DMS53 treated with DMSO at 0.1 percent for 48 hours (cell line): ENCODE measurements at regions not wholly inside any gene's neighbourhood (a gene's known extent, or its start where the extent isn't known, plus 50 kb on each side); places are given as distances from the start of the nearest gene placed in this dataset.

Experiments
- DNase-seq: peaks from one replicate; lab custom pipeline; 2025; ENCODE audit not compliant: unreplicated experiment; lab: John Stamatoyannopoulos, UW

DNA sequence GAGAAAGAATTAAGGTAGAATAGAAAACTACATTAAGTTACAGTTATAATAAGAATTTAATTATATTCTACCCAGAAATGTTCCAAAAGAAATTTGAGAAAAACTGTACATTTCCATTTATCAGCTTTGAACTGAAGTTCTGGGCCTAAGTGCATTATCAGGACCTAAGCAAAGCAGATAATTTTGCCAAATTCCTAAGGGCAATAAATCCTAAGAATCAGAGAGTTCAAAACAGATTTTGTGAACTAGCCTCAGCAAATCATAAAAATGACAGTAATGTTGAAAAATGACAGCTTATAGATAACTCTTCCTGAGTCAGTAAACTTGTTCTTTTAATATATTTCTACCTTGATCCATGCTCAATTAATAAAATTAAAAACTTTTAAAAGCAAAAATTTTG, 662.1 kb upstream of the CDH9 start:
- DNase-seq: no peak

DNA sequence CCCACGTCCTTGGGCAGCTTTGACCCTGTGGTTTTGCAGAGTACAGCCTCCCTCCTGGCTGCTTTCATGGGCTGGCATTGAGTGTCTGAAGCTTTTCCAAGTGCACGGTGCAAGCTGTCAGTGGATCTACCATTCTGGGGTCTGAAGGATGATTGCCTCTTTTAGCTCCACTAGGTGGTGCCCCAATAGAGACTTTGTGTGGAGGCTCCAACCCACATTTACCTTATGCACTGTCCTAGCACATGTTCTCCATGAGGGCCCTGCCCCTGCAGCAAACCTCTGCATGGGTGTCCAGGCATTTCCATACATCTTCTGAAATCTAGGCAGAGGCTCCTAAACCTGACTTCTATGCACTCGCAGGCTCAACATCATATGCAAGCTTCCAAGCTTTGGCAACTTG, 644.2 kb upstream of the CDH9 start:
- peak; percentile 3 for DNase-seq

DNA sequence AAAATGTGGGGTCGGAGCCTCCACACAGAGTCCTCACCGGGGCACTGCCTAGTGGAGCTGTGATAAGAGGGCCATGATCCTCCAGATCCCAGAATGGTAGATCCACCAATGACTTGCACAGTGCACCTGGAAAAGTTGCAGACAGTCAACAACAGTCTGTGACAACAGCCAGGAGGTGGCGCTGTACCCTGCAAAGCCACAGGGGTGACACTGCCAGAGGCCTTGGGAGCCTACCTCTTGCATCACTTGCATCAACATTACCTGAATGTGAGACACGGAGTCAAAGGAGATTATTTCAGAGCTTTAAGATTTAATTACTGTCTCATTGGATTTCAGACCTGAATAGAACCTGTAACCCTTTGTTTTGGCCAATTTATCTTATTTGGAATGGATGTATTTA, 614.1 kb upstream of the CDH9 start:
- peak; percentile 22 for DNase-seq

DNA sequence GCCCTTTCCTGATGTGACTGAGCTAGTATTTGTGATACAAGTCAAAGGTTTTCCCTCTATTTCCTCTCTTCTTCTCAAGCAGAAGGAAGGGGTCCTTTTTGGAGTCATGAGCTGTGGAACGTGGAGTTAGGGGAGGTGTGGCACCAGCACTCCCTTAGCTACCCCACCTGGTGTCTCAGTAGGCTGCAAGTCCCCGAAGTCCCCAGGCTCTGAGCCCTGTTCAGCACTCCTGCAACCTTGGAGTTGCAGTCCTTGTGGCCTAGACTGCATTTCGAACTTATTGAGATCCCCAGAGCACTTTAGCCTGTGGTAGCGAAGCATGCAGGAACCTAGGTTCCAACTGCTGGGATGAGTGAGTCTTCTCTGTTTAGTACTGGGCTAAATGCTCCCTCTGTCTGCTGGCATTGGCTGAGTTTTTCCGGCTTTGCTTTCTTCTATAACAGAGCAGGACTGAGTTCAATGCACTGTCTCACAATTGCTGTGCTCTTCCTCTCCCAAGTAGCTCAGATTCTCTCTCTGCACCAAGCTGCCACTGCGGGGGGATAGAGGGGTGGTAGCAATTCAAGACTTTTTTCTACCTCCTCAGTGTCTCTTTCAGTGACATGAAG, 600.7 kb upstream of the CDH9 start:
- DNase-seq: no peak

DNA sequence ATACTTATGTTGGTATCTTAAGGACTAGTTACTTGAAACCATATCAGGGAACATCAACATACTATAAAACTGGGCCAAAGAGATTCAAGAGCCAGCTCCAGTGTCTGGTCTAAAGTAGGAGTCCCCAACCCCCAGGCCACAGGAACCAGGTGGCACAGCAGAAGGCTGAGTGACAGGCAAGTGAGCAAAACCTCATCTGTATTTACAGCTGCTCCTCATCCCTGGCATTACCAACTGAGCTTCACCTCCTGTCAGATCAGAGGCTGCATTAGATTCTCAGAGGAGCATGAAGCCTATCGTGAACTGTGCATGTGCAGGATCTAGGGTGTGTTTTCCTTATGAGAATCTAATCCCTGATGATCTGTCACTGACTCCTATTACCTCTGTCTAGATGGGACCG, 581.6 kb upstream of the CDH9 start:
- peak; percentile 65 for DNase-seq

DNA sequence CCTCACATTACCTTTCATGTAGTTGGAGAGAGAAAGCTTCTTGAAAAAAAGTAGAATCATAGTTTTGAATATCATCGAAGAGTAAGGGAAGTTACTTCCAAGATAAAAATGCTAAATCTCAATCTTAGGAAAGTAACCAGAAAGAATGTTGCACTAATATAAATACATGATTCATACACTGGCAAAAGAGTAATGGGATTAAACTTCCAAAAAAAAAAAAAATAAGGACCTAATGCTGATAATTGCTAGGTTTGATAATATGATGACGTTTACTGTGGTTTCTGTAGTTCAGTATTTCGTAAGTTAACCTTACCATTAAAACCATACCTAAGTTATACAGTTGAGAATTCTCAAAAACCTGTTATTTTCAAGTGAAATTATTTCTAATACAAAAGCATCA, 573.8 kb upstream of the CDH9 start:
- no peak for DNase-seq

DNA sequence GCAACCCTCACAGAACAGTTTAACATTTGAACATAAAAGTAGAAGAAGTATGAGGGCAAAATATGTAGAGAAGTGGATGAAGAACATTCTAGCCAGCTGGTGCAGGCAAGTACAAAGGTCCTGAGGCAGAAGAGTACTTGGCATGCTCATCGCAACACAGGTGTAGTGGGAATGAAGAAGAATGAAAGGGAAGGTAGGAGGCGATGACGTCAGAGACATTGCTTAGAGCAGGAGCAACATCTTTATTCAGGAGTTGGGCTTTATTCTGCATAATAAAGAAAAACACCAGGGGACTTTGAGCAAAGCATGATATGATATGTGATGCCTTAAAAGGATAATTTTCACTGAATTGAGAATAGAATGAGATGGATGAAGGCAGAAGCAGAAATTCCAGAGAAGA, 570.6 kb upstream of the CDH9 start:
- no peak for DNase-seq

DNA sequence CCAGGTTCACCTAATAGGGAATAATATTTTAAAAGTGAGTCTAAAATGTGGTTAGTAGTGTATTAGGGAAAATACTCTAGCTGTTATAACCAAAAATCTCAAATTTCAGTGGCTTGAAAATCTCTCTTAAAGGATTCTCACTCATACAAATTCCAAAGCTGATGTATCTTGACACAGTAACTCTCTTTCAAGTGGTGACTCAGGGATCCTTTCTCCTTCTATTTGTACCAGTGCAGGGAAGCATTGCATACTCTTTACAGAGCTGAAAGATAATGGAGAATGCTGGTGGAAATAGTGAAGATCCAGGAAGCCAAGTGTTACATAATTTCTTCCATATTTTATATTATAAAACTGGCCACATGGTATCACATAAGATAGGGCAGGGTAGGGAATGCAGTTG, 560.2 kb upstream of the CDH9 start:
- DNase-seq: peak; percentile 20

DNA sequence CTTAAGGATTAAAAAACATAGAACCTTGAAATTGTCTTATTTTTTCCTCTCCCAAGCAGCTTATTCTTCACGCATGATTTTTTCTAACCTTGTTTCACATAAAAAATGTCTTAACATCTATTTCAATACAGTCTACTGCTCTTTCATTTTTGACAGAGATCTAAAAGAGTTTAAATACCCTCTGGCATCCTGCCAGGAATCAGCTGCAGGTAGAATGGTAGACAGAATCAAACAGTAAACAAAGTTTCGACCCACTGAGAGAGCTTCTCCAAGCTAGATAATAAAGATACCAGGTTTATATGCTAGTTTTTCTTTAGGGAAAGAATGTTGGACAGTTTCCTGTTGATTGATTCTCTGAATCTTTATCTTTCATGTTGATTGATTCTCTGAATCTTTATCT, 555.8 kb upstream of the CDH9 start:
- no peak for DNase-seq

DNA sequence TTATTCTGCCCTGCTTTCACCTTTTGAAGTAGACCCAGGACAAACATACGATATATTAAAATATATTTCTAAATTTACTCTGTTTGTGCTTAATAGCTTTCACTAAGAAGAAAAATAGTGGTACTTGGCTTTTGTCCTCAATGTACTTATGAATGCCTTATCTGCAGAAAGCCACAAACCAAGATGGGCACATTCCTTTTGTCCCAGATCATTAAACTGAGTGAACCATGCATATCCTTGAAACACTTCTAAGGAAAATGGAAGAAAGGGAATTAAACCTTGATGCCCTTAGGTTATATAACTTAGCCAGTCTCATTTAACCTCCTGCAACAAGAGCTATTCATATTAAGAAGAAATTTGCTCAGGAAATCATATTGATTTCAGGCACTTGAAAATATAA, 553.8 kb upstream of the CDH9 start:
- DNase-seq: no peak

DNA sequence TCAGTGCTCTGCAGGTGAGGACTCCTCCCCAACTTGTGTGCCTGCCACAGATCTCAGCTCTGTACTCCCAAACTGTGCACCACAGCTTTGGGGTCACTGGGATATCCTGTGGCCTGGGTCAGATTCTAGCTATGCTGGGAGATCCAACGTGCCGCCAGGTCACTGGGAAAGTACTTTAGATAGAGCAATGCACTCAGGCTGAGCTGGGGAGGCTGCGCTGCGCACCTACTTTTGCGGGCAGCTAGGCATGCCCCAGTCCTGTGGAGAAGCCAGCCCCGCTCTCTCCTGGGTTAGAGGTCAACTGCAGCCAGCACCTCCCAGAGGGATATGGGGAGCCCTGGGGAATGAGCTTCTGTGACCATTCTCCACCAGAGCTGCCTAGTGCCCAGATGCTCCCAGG, 552.1 kb upstream of the CDH9 start:
- no peak for DNase-seq

DNA sequence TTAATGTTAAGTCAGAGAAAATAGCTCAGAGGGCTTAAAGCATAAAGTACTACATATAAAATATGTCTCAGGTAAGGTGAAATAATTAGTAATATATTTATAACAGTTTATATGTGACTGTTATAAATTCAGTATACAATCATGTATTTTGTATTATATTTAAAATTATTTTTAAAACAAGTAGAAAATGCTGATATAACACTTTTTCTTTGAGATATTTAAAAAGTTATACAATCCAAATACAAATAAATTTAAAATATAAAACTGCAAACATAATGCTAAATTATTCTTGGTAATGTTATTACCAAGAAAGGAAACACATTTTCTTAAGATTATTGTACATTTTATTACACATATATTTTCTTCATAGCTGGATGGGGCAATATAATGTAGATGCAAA, 539.9 kb upstream of the CDH9 start:
- DNase-seq: no peak

DNA sequence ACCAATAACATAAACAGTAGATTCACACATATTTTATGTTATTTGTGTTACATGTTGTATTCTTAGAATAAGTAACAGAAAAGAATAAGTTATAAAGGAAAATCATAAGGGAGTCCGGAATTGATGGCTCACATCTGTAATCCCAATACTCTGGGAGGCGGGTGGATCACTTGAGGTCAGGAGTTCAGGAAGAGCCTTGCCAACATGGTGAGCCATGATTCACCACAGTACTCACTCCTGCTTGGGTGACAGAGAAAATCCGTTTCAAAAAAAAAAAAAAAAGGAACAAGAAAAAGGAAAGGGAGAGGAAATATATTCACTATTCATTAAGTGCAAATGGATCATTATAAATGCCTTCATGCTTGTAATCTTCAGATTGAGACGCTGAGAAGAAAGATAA, 533.3 kb upstream of the CDH9 start:
- DNase-seq: no peak

DNA sequence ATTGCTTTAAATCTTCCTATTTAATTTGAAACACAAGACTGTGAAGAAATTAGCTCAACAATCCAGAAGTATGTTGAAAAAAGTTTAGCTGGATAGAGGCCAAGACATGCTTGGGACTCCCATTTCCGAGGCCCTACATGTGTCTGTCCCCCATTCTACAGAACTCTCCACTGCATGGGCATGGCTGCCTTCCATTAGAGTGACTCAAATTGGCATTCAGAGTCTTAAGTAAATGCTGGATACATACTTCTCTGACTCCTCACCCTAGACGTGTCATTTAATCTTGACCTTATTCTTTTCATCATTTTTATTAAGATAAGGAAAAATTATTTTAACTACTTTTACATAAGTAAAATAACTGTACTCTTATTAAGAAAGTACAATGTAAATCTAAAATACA, 530.4 kb upstream of the CDH9 start:
- DNase-seq: no peak

DNA sequence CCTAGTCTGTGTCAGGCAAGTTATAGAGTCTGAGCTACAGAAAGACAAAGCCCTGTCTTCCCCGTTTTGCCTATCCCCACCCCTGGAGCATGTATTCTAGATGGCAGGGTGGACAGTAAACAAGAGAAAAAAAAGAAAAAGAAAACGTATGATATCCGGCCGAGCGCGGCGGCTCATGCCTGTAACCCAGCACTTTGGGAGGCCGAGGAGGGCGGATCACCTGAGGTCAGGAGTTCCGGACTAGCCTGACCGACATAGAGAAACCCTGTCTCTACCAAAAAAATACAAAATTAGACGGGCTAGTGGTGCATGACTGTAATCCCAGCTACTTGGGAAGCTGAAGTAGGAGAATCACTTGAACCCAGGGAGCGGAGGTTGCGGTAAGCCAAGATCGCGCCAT, 523.0 kb upstream of the CDH9 start:
- DNase-seq: no peak

DNA sequence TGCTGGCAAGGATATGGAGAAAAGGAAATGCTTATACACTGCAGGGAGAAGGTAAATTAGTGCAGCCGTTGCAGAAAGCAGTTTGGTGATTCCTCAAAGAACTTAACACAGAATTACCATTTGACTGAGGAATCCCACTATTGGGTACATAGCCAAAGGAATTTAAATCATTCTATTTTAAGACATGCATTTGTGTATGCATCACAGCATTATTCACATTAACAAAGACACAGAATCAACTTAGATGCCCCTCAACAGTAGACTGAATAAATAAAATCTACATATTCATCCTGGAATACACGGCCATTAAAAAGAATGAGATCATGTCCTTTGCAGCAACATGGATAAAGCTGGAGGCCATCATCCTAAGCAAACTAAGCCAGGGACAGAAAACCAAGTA, 510.1 kb upstream of the CDH9 start:
- no peak for DNase-seq

DNA sequence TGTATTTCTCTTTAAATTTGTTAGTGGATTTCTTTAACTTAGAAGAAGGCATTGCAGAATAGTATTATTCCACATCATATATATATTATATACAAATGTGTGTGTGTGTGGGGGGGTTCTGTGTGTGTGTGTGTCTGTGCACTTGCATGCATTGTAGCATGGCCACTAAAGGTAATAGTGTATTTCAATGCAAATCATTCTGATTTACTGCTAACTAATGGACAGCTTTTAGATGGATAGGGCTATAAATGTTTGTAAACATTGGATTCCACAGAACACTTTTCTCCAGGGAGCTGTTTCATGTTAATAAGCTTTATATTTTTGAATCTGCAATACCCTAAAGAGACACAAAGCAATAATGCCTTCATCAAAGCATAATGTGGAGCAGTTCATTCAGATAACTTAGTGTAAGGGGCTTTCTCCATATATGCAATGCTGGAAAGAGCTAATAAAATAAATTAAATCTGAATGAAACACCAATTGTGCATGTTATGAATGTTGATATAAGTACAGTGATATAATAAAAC, 496.7 kb upstream of the CDH9 start:
- no peak for DNase-seq

DNA sequence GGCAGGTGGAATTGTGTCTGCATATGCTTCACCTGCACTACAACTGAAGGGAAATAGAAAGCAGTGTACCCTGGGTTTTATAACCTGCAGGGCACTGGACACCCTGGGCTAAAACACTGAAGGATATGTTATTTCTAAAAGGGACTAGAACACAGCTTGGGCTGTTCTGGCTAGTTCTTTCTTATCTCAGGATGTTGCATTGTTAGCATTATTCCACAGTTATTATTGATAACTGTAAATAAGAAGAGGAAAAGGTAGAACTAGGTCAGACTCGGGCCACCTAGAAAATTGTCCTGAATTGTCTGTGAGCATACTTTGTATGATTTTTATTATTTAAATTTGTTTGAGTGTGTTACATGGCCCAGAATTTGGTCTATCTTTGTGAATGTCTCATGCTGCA, 493.9 kb upstream of the CDH9 start:
- no peak for DNase-seq

DNA sequence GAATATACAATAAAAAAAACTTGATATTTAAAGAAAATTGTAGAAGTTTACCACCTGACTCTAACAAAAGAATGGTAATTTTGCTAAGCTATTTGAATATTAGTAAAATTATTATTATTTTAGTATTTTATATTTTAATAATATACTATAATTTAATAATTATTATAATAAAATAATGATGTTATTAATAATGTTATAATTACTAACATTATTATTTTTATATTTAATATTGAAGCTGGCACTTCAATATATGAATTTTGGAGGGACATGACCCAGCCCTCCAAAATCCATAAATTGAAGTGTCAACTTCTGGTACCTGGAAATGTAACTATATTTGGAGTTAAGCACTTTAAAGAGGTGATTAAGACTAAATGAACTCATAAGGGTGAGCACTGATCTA, 486.1 kb upstream of the CDH9 start:
- DNase-seq: no peak

DNA sequence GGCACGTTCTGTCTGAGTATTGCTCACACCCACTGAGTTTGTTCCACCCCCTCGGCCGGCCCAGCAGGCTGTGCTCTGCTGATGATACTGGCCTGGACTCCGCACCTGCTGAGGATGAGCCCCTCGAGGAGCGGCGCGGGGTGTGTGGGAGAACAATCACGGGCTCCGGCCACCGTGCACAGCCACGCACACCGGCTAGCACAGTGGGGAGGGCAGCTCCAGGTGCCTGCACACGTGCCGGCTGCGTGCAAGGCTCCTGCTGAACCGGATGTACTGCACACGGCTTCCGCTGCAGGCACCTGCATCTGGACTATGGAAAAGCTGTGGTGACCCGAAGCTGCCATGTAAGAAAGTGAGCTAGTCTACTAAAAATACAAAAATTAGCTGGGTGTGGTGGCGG, 485.2 kb upstream of the CDH9 start:
- DNase-seq: peak; percentile 66

DNA sequence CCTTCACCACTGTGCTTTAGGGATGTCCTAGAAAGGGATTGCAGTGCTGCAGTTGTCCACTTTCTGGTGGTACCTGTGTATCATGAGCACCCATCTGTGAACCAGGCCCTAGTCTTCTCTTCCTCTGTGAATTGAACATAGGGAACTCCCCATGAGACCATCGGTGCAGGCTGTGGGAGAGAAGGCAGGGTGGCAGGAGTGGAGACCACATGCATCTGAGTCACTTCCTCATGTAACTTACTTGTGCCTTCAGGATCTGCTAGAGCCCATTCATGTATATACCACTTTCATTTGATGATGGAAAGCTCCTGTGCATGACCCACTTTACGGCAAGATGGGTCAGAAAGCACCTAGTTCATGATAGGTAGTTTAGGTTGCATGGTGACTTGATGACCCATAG, 478.1 kb upstream of the CDH9 start:
- no peak for DNase-seq

DNA sequence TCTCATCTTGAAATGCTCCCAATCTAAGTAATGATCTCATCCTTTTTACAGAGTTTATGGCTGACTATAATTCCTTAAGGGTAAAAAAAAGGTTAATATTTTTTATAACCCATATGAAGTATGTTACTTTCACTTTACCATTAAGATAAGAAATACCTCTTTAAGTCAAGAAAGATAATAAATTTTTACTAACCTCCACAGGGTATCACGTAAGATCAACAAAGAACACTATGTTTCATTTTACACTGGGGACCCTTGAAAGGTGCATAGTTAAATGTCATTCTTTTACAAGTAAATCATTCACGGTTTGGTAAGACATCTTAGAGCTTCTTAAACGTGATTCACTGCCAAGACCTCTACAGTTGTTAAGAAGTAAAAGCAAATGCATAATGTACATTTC, 472.7 kb upstream of the CDH9 start:
- DNase-seq: no peak

DNA sequence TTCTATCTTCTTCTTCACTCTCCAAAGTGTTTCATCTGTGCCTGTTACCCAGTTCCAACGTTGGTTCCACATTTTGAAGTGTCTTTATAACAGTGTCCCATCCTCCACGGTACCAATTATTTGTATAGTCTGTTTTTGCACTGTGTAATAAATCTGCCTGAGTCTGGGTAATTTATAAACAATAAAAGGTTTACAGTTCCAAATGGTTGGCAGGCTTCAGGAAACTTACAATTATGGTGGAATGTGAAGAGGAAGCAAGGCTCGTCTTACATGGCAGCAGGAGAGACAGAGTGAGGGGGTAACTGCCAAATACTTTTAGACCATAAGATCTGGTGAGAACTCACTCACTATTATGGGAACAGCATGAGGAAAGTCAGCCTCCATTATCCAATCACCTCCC, 465.4 kb upstream of the CDH9 start:
- DNase-seq: no peak

DNA sequence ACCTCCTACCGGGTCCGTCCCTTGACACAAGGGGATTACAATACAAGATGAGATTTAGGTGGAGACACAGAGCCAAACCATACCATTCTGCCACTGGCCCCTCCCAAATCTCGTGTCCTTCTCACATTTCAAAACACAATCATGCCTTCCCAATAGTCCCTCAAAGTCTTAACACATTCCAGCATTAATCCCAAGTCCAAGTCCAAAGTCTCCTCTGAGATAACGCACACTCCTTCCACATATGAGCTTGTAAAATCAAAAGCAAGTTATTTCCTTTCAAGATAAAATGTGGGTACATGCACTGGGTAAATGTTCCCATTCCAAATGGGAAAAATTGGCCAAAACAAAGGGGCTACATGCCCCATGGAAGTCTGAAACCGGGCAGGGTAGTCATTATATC, 463.9 kb upstream of the CDH9 start:
- no peak for DNase-seq
